Head of caudate nucleus (tissue), 42 donors: ENCODE measurements at regions not wholly inside any gene's neighbourhood (a gene's known extent, or its start where the extent isn't known, plus 50 kb on each side); places are given as distances from the start of the nearest gene placed in this dataset.

ENCODE experiments used
- DNase-seq, 42 donors: peaks; one replicate each; pipeline versions ENCODE4 v3.0.0 to v3.0.0-alpha.2; 2020 to 2021; ENCODE audit warnings: mixed read lengths in 7 of 42
- intact Hi-C: fragments of 100-400 bp; cut with DNase I; formaldehyde crosslinking; loops from one replicate; pipeline ENCODE4 v1.15.0; 2022

GRCh38 chr16:81149614-81150013, 53.4 kb upstream of the GCSH start:
- no peak for DNase-seq
- intact Hi-C loops, result no loop called here

GRCh38 chr16:81148277-81148676, 52.1 kb upstream of the GCSH start:
- intact Hi-C loops, result no loop called here

More at GRCh38 chr16:81148277-81148676, 52.1 kb upstream of the GCSH start:
- DNase-seq, result no peak
